ENCODE measurements at regions not wholly inside any gene's neighbourhood (a gene's known extent, or its start where the extent isn't known, plus 50 kb on each side); places are given as distances from the start of the nearest gene placed in this dataset.
"Not testable (repeated sequence)": the region's sequence is repeated elsewhere in the genome, so short reads cannot be mapped to it uniquely, and the experiment has no call there.

GRCh38 chr1:196160066-196160795 is 448.0 kb downstream of the KCNT2 start:
- no peaks in the 10 kb centered on the region for H3K36me3 Mint-ChIP-seq
- H3K9me3 Mint-ChIP-seq: no peaks in the 10 kb centered on the region
- ATAC-seq (no peak), DNase-seq (ENCODE audit: low spot score in 2 of 2) (no peak)
- H3K27ac Mint-ChIP-seq: no peak overlapping the region

DNA sequence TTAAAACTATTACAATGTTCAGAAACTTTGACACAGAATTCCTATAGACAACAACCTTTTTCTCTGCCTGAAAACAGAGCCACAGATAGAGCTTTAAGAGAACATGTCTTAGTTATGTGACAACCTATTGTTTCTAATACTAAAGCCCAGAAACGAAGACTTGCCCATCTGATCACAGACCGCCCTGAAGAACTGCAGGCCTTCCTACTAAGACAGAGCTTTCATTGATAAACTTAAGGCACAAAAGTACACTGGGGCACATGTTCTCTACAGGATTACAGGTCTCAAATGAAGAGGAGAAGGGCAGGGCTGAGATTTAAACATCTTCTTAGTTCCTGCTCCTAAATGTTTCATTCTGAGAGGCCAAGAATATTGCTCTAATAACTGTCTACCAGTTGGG is 452.7 kb downstream of the KCNT2 start:
- no peak for ATAC-seq
- no peaks in the 10 kb centered on the region for H3K36me3 Mint-ChIP-seq
- H3K9me3 Mint-ChIP-seq: no peaks in the 10 kb centered on the region
- no peak for DNase-seq (ENCODE audit: low spot score in 2 of 2)
- no peak overlapping the region for H3K27ac Mint-ChIP-seq

DNA sequence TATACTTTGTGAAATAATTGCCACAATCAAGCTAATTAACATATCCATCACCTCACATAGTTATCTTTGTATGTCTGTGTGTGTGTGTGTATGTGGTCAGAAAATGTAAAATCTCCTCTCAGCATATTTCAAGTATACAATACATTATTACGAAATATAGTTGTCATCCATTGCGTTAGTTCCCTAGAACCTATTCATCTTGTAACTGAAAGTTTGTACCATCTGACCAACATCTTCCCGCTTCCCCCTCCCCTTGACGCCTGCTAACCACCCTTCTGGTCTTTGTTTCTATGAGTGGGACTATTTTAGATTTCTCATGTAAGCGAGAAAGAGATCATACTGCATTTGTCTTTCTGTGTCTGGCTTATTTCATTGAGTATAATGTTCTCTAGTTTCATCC is 455.3 kb downstream of the KCNT2 start:
- no peaks in the 10 kb centered on the region for H3K9me3 Mint-ChIP-seq
- no peaks in the 10 kb centered on the region for H3K36me3 Mint-ChIP-seq
- DNase-seq (ENCODE audit: low spot score in 2 of 2): no peak
- H3K27ac Mint-ChIP-seq: no peak overlapping the region
- ATAC-seq: no peak

GRCh38 chr1:196152086-196152485 is 456.2 kb downstream of the KCNT2 start:
- ATAC-seq (no peak), DNase-seq (ENCODE audit: low spot score in 2 of 2) (no peak)
- Mint-ChIP-seq H3K27ac (no peak overlapping the region), H3K36me3 (no peaks in the 10 kb centered on the region), H3K9me3 (no peaks in the 10 kb centered on the region)

GRCh38 chr1:196148367-196148970 is 459.8 kb downstream of the KCNT2 start:
- Mint-ChIP-seq H3K36me3 (no peaks in the 10 kb centered on the region), H3K9me3 (no peaks in the 10 kb centered on the region), H3K27ac (no peak overlapping the region)
- ATAC-seq: no peak
- DNase-seq (ENCODE audit: low spot score in 2 of 2): no peak

DNA sequence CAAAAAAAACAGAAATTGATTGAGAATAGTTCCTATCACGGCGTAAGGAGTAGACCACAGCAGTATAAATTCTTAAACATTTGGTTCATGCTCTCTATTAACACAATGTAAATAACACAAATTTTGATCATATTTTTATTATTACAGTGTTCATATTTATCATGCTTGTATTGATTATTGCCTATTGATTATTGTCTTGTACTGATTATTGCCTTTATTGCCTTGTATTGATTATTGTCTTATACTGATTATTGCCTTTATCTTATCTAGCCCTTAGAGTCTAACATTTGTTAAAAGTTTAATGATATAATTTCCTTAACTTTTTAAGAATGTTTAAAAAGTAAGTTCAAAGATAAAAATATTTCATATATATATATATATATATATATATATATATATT is 460.7 kb downstream of the KCNT2 start:
- DNase-seq (ENCODE audit: low spot score in 2 of 2) (no peak), ATAC-seq (no peak)
- H3K9me3 Mint-ChIP-seq: no peaks in the 10 kb centered on the region
- H3K36me3 Mint-ChIP-seq: no peaks in the 10 kb centered on the region
- H3K27ac Mint-ChIP-seq: no peak overlapping the region

- H3K36me3 Mint-ChIP-seq; H3K27ac Mint-ChIP-seq; DNase-seq (ENCODE audit: low spot score in 2 of 2); ATAC-seq; H3K9me3 Mint-ChIP-seq: not testable (repeated sequence)
Measured at GRCh38 chr1:196145151-196145550, 463.1 kb downstream of the KCNT2 start.

- no peak for ATAC-seq
- no peak overlapping the region for H3K27ac Mint-ChIP-seq
- no peak for DNase-seq (ENCODE audit: low spot score in 2 of 2)
- no peaks in the 10 kb centered on the region for H3K36me3 Mint-ChIP-seq
- no peaks in the 10 kb centered on the region for H3K9me3 Mint-ChIP-seq
Measured at GRCh38 chr1:196144588-196144987, 463.7 kb downstream of the KCNT2 start.

- peaks cover 0 to 5% of the 10 kb centered on the region in 2 donors for H3K36me3 Mint-ChIP-seq
- ATAC-seq: no peak
Measured at GRCh38 chr1:196143602-196144342, 464.5 kb downstream of the KCNT2 start.

GRCh38 chr1:196142111-196142640 is 466.1 kb downstream of the KCNT2 start:
- ATAC-seq (no peak), DNase-seq (ENCODE audit: low spot score in 2 of 2) (no peak)
- Mint-ChIP-seq H3K9me3 (no peaks in the 10 kb centered on the region), H3K27ac (no peak overlapping the region), H3K36me3 (peaks cover 0 to 5% of the 10 kb centered on the region in 2 donors)

More at GRCh38 chr1:196143602-196144342, 464.5 kb downstream of the KCNT2 start:
- Mint-ChIP-seq H3K9me3 (no peaks in the 10 kb centered on the region), H3K27ac (no peak overlapping the region)
- no peak for DNase-seq (ENCODE audit: low spot score in 2 of 2)

DNA sequence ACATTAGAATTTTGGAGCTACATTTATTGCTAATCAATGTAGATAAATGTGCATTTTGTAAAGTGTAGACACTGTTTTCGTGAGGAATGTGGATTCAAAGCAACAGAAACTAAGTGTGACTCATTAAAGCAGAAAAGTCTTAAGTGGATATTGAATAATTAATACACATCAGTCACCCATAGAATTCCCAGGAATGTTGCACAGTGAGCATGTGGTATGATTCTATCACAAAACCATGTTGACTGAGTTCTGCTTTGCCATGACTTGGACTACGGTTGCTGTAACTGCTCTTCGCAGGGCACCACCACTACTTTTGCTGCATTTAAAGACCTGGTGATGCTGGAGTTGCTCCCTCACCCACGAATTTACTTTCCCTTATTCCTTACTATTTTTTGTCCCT is 471.8 kb downstream of the KCNT2 start:
- no peaks in the 10 kb centered on the region for H3K9me3 Mint-ChIP-seq
- no peak for DNase-seq (ENCODE audit: low spot score in 2 of 2)
- no peak for ATAC-seq
- no peak overlapping the region for H3K27ac Mint-ChIP-seq
- peaks cover 0 to 5% of the 10 kb centered on the region in 2 donors for H3K36me3 Mint-ChIP-seq

DNA sequence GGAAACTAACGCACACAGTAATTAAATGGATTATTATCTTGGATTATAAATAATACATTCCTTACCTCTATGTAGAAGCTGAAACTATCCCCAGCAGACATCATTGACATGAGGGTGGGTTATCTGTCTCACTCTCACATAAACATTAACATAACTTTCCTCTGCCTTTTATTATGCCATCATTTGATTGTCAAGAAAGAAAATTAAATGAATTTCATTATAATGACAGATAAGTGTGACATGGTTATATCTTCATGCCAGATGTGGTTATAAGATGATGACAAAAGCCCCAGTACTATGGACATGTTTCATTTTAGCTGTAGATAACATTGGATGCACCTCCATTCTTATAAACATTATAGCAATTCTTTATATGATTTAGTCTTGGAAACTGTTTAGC is 476.5 kb downstream of the KCNT2 start:
- Mint-ChIP-seq H3K27ac (no peak overlapping the region), H3K9me3 (peaks cover 0 to under 1% of the 10 kb centered on the region in 2 donors)

DNA sequence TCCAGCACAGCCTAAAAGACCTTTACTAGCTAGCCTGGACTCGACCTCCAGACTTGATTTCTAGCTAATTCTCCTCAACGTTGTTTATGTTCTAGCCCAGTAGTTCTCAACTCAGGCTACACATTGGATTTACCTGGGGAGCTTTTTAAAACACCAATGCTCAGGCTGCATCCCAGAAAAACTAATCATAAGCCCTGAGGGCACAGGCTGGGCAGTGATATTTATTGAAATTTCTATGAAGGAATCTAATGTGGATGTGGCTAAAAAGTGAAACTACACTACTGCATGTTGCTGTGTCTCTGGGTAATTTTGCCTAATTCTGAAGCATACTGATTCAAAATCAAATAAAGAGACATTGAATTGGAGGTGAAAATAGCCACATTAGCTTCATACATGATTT is 479.4 kb downstream of the KCNT2 start:
- ATAC-seq: no peak
- Mint-ChIP-seq H3K9me3 (peaks cover 0 to 5% of the 10 kb centered on the region in 2 donors), H3K36me3 (no peaks in the 10 kb centered on the region), H3K27ac (no peak overlapping the region)
- no peak for DNase-seq (ENCODE audit: low spot score in 2 of 2)

More for the DNA sequence above, 476.5 kb downstream of the KCNT2 start:
- no peaks in the 10 kb centered on the region for H3K36me3 Mint-ChIP-seq
- no peak for DNase-seq (ENCODE audit: low spot score in 2 of 2)
- ATAC-seq: no peak

DNA sequence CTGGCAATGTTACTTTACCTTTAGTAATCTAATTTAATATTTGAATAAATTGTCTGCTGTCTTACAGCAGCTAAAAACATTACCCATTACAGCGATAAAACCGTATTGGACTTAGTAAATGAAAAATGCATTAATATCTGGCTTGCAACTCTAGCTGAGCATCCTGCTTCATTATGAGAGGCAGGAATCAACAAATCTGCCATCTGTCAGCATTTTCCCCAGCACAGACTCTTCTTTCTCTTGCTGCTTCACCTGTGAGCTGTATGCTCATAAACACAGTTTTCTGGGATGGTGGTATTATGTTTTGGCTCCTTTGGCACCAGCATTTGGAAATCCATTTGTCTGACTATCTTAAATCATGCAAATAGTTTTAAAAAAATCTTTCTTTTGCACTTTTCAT is 487.1 kb downstream of the KCNT2 start:
- no peak for ATAC-seq

DNA sequence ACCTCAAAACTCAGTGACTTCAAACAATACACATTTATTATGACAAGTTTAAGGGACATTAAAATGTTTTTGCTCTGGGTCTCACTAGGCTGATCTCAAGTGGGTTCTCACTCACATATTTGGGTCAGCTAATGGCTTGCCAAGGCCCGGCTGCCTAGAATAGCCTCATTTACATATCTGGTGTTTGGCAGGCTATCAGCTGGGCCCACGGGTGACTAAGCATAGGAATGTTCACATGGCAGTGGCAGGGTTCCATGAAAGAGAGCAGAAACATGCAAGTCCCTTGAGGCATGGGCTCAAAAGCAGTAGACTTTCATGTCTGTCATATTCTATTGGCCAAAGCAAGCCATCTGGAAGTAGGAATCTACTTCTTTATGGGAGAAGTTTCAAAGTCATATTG is 492.6 kb downstream of the KCNT2 start:
- DNase-seq (ENCODE audit: low spot score in 2 of 2): no peak
- Mint-ChIP-seq H3K36me3 (no peaks in the 10 kb centered on the region), H3K27ac (no peak overlapping the region), H3K9me3 (peaks cover 0 to 7% of the 10 kb centered on the region in 2 donors)
- ATAC-seq: no peak

More for the DNA sequence above, 487.1 kb downstream of the KCNT2 start:
- Mint-ChIP-seq H3K27ac (no peak overlapping the region), H3K36me3 (no peaks in the 10 kb centered on the region), H3K9me3 (peaks cover 0 to 4% of the 10 kb centered on the region in 2 donors)
- no peak for DNase-seq (ENCODE audit: low spot score in 2 of 2)

GRCh38 chr1:196114193-196114592 is 494.0 kb downstream of the KCNT2 start:
- ATAC-seq (no peak), DNase-seq (ENCODE audit: low spot score in 2 of 2) (no peak)
- peaks cover 0 to 15% of the 10 kb centered on the region in 2 donors for H3K9me3 Mint-ChIP-seq
- no peak overlapping the region for H3K27ac Mint-ChIP-seq
- no peaks in the 10 kb centered on the region for H3K36me3 Mint-ChIP-seq

DNA sequence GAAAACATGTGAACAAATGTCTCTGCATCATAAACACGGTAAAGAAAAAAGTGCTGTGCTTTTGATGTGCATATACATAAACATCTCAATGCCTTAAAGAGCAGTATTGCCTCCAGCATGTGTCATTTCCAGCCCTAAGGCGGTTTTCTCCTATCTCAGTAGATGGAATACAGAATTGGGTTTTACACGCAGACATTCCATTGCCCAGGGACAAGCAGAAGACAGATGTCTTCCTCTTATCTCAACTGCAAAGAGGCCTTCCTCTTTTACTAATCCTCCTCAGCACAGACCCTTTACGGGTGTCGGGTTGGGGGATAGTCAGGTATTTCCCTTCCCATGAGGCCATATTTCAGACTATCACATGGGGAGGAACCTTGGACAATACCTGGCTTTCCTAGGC is 499.2 kb downstream of the KCNT2 start:
- ATAC-seq; H3K27ac Mint-ChIP-seq; DNase-seq (ENCODE audit: low spot score in 2 of 2); H3K36me3 Mint-ChIP-seq: not testable (repeated sequence)
- peaks cover 6 to 19% of the 10 kb centered on the region in 2 donors for H3K9me3 Mint-ChIP-seq

Data from activated naive CD4-positive, alpha-beta T cell treated with anti-CD3 and anti-CD28 coated beads, Interleukin-2, amount 50 U/mL, for 72 hours (primary cell).